Tibial nerve (tissue), 3 donors: ENCODE measurements at regions not wholly inside any gene's neighbourhood (a gene's known extent, or its start where the extent isn't known, plus 50 kb on each side); places are given as distances from the start of the nearest gene placed in this dataset.

Source experiments
- CTCF ChIP-seq, 5 experiments: fragments of 200-600 bp in 3 of 5; fragments of 450-650 bp in 2 of 5; sonication (generic) in 3 of 5; IDR thresholded peaks; one replicate each; pipeline ENCODE4 v1.5.1; 2016 to 2019; ENCODE audit warnings: antibody characterized with exemption in 5 of 5, mild to moderate bottlenecking in 3 of 5, moderate library complexity in 2 of 5
- POLR2A ChIP-seq, 2 donors: fragments of 450-650 bp; IDR thresholded peaks; one replicate each; pipeline ENCODE4 v1.6.1; 2017; ENCODE audit warnings: antibody characterized with exemption in 2 of 2, mild to moderate bottlenecking in 2 of 2, moderate library complexity in 2 of 2

DNA sequence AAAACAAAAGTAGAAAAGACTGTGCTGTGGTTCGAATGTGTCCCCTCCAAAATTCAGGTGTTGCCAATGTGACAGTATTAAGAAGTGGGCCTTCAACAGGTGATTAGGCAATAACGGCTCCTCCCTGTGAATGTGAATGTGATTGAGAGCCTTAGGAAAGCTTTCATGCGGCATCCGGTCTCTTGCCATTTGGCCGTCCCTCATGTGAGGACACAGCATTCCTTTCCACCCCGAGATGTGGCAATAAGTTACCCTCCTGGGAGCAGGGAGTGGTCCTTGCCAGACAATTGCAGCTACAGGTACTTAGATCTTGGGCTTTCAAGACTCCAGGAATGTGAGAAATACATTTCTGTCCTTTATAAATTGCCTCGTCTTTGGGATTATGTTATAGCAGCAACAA, 129.3 kb downstream of the CPEB2 start:
- TF ChIP-seq CTCF (IDR thresholded peaks at IDR 0.05) (no peak), POLR2A (IDR thresholded peaks at IDR 0.05) (no peak)
